ENCODE measurements at regions not wholly inside any gene's neighbourhood (a gene's known extent, or its start where the extent isn't known, plus 50 kb on each side); places are given as distances from the start of the nearest gene placed in this dataset.
A peak's percentile ranks its signal among the peaks of the same experiment; 100 is the strongest.

DNA sequence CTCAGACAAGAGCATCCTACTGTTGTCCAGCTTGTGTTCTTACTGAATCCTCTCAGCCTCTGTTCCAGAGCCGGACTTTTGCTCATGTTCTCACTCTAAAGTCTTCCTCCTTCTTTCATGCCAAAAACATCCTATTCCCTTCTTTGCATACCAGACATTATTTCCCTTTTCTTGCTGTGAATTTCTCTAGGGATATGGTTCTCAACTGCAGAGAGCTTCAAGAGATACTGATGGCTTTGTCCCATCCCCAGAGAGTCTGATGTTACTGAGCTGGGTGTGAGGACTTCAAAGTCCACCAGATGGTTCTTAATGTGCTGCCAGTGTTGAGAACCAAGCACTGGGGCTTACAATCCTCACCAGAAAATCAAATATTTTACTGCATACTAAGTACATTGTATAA, 98.6 kb upstream of the FER start:
- no peak for DNase-seq

DNA sequence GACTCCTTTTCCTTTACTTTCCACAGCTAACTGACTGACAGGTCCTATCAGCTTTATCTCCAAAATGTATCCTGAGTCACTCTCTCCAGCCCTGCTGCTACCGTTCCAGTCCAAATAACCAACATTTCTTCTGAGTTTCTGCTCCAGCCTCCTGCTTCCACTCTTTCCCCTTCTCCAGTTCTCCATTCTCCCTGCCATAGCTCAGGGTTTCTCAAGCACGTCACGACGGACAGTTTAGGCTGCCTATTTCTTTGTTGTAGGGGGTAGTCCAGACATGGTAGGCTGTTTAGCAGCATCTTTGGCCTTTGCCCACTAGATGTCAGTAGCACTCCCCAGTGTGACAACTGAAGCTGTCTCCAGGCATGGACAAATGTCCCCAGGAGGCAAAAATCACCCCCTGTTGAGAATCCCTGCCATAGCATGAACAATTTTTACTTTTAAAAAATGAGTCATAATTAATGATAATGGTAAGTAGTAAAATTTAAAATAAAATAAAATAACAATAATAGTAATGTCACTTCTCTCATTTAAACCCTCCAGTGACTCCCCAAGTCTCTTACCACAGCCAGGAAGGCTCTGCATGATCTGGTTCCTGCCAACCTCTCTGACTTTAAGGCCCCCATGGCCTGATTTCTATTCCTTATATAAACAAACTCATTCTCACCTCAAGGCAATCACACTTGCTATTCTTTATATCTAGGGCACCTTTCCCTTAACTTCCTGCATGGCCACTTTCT, 105.4 kb upstream of the FER start:
- DNase-seq = peak; percentile 64 to 83 (median 77)

- no peak for DNase-seq
Observed at GRCh38 chr5:108641596-108641995, 106.1 kb upstream of the FER start.

DNA sequence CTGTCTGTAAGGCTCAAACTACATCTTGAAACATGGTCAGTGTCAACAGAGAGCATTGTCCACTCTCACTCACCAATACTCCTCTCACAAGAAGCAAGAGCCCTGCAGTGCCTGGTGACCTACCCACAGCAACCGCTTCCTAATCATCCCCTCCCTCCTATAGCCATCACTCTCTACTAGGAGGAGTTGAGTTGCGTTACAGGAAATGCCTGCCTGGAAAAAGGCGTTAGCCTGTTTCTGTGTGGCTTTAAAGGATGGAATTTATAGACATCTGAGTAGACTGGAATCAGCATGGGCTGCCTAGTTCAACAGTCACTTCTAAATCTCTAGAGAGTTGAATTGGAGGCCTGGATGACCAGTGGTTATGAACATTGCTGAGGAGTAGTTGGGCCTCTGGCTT, 108.3 kb upstream of the FER start:
- DNase-seq = no peak

DNA sequence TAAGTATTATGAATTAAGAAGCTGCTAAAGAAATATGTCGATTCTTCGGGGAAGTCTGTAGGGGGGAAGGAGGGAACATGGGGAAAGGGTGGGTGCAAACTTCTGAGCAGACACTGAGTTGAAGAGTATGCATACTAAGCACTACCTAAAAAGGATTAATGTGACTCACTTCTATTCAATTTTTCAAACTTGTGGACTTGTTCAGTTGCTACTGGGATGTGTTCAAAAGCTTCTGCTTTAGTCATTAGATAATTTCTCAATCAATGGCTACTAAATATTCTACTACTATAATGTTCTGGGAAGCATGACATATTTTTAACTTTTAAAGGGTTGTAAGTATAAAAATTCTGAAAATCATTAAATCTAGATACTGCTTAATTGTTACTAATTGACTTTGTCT, 109.7 kb upstream of the FER start:
- peak in 1 of 4 experiments; percentile 25 for DNase-seq

DNA sequence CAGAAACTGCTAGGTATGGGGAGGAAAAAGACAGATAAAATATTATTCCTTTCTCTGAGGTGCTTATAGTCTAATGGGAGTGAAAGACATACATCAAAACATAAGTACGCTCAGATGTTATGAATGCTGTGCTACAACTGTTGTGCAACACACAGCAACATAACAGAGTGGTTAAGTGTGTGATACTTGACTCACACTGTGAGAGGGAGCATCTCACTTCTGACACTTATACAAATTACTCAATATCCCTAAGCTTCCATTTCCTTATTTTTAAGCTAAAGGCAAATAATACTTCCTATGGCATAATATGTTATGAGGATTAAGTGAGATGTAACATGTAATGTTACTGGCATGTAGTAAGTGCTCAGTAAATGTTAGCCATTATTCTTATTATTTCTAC, 110.6 kb upstream of the FER start:
- DNase-seq = peak; percentile 43 to 89 (median 64)

- no peak for DNase-seq
Observed at GRCh38 chr5:108636135-108636853, 111.4 kb upstream of the FER start.

GRCh38 chr5:108634617-108635288, 112.9 kb upstream of the FER start:
- peak in 2 of 4 experiments; percentile 16 to 17 for DNase-seq

DNA sequence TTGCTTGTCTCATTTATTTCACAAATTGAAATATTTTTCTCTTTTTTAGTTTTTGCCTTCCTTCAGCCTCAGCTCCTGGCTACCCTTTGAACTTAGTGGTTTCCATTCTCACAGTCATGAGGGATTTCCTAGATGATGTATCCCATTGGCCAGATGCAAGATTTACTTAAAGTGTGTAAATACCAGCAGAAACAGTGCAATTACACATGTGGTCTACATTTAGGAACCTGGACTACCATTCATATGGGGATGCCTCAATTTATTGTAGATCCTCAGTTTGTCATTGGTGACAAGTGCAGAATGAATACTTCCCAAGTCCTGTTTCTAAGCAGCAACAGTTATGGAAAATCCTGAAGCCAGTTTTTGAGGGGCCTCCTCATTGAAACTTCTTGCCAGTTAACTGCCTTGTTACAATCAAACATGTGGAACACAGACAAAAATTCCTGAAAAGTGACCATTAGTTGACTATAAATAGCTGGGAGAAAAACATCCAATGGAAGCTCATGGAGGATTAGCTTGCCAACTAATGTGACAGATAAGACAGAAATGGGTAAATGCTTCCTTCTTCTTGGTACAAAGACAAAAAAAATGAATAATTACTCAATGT, 113.6 kb upstream of the FER start:
- no peak for DNase-seq

GRCh38 chr5:108629779-108630528, 117.7 kb upstream of the FER start:
- DNase-seq = no peak

GRCh38 chr5:108625654-108626053, 122.0 kb upstream of the FER start:
- no peak for DNase-seq

GRCh38 chr5:108623826-108624225, 123.9 kb upstream of the FER start:
- DNase-seq = no peak

- DNase-seq = no peak
Observed at GRCh38 chr5:108620516-108620915, 127.2 kb upstream of the FER start.

DNA sequence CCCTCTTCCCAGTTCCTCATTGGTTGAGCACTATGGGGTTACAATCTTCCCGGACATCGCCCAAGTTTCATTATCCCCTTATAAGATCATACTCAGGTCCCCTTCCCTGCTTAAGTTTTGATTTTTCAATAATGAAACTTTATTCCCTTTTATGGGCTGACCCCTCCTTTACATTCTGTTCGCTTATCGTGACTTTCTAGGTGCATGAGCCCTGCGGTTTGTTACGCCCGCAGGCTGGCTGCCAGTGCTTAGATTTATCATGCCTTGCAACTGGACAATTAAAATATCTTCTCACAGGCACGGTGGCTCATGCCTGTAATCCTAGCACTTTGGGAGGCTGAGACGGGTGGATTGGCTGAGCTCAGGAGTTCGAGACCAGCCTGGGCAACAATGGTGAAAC, 127.9 kb upstream of the FER start:
- DNase-seq = no peak

DNA sequence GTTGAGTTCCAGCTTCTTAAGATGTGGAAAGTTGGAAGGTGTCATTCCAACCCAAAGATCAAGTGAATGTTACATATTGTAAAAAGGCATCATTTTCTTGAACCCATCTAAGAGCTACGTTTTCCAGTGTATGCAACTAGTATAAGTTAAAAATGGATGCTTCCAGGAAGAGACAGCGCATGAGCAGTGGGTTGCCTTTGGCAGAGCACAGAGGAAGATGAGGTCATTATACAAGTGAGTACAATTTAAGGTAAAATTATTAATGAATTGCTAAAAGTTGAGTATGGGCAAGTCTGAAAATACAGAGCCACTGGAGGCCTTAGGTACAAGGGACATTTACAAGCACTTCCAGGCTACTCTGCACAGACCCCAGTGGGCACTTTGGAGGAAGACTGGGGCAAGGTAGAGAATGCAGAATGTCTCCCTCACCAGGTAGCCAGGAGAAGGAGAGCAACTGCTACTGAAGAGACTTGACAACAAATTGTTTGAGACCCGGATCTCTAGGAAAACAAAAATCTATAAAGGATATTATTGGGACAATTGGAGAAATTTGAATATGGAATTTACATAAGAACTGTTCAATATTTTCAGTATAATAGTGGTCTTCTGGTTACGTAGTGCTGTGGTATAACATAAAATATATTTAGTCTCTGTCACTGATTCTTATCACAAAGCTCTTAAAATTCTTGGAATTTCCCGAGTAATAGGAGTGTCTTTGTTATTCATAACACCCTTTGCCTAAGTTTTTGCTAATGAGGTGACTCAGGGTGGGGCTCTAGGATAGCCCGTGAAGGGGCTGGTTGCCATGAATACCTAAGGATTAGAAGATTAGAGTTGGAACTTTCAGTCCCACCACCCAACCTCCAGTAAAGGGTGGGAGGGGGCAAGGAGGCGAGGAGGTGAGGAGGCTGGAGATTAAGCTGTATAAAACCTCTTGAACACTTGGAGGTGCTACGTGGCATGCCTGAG, 129.9 kb upstream of the FER start:
- DNase-seq = no peak

- DNase-seq = no peak
Observed at GRCh38 chr5:108615216-108615615, 132.5 kb upstream of the FER start.

DNA sequence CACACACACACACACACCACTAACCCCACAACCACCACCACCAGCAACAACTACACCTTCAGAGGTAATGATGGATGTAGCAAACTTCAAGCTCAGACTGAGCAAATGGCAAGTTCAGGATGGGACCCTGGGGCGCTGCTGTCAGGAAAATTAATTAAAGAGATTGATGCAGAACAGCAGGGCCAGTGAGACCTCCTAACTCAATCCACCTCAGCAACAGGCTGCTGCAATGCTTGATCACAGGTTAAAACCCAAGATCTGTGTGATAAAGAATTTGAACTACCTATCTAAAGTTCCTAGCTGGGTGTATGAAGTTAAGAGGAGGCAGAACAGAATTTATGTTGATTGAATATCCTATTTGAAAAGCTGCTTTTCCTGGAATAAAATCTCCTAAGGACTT, 140.3 kb upstream of the FER start:
- no peak for DNase-seq

- DNase-seq = no peak
Observed at GRCh38 chr5:108606185-108606584, 141.5 kb upstream of the FER start.

DNA sequence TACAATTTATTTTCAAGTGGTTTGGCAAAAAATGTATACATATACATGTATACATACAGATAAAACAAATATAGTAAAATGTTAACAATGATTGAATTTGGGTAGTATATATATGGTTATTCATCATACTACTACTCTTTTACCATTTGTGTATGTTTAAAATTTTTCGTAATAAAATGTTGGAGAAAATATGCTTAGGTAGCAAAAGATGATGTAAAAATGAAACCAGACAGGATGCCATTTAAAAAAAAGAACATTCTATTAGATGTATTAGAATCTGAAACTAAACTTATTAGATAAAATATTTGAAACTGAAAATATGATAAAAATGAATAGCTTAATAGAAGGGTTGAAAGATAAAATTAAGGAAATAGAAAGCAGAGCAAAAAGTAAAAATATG, 144.9 kb upstream of the FER start:
- DNase-seq = no peak

- no peak for DNase-seq
Observed at GRCh38 chr5:108590799-108591198, 156.9 kb upstream of the FER start.

GRCh38 chr5:108588323-108588722, 159.4 kb upstream of the FER start:
- no peak for DNase-seq
